Stimulated activated naive CD4-positive, alpha-beta T cell treated with Interleukin-2 at 50 U/mL for 16 hours (primary cell): ENCODE measurements at regions not wholly inside any gene's neighbourhood (a gene's known extent, or its start where the extent isn't known, plus 50 kb on each side); places are given as distances from the start of the nearest gene placed in this dataset.

Experiments used
- DNase-seq: peaks from one replicate; lab custom pipeline; 2025; lab: John Stamatoyannopoulos, UW

GRCh38 chr5:158368686-158369085 lies 509.7 kb upstream of the CLINT1 start:
- DNase-seq, result no peak

- no peak for DNase-seq
Observed at GRCh38 chr5:158364367-158364766, 505.4 kb upstream of the CLINT1 start.

- no peak for DNase-seq
Observed at GRCh38 chr5:158354958-158355357, 496.0 kb upstream of the CLINT1 start.

GRCh38 chr5:158351485-158352125 lies 492.7 kb upstream of the CLINT1 start:
- no peak for DNase-seq

- DNase-seq, result no peak
Observed at GRCh38 chr5:158349987-158350386, 491.0 kb upstream of the CLINT1 start.

- DNase-seq, result no peak
Observed at GRCh38 chr5:158344376-158344775, 485.4 kb upstream of the CLINT1 start.

- DNase-seq, result no peak
Observed at GRCh38 chr5:158340608-158341007, 481.7 kb upstream of the CLINT1 start.

GRCh38 chr5:158326256-158326655 lies 467.3 kb upstream of the CLINT1 start:
- no peak for DNase-seq

GRCh38 chr5:158324236-158324635 lies 465.3 kb upstream of the CLINT1 start:
- no peak for DNase-seq

- DNase-seq, result no peak
Observed at GRCh38 chr5:158322620-158323019, 463.7 kb upstream of the CLINT1 start.

GRCh38 chr5:158320934-158321333 lies 462.0 kb upstream of the CLINT1 start:
- no peak for DNase-seq

- no peak for DNase-seq
Observed at GRCh38 chr5:158320178-158320674, 461.3 kb upstream of the CLINT1 start.

GRCh38 chr5:158317507-158317906 lies 458.6 kb upstream of the CLINT1 start:
- no peak for DNase-seq

GRCh38 chr5:158313733-158314464 lies 455.0 kb upstream of the CLINT1 start:
- no peak for DNase-seq

GRCh38 chr5:158313027-158313732 lies 454.2 kb upstream of the CLINT1 start:
- no peak for DNase-seq

- DNase-seq, result no peak
Observed at GRCh38 chr5:158309088-158309807, 450.3 kb upstream of the CLINT1 start.

- no peak for DNase-seq
Observed at GRCh38 chr5:158308429-158309025, 449.6 kb upstream of the CLINT1 start.

GRCh38 chr5:158305861-158306260 lies 446.9 kb upstream of the CLINT1 start:
- DNase-seq, result no peak

- DNase-seq, result no peak
Observed at GRCh38 chr5:158304607-158305006, 445.7 kb upstream of the CLINT1 start.

GRCh38 chr5:158303883-158304282 lies 444.9 kb upstream of the CLINT1 start:
- DNase-seq, result no peak

- no peak for DNase-seq
Observed at GRCh38 chr5:158303275-158303674, 444.3 kb upstream of the CLINT1 start.

GRCh38 chr5:158302029-158302428 lies 443.1 kb upstream of the CLINT1 start:
- DNase-seq, result no peak
